ENCODE measurements at regions not wholly inside any gene's neighbourhood (a gene's known extent, or its start where the extent isn't known, plus 50 kb on each side); places are given as distances from the start of the nearest gene placed in this dataset.
A peak's percentile ranks its signal among the peaks of the same experiment; 100 is the strongest.
"Not testable (repeated sequence)": the region's sequence is repeated elsewhere in the genome, so short reads cannot be mapped to it uniquely, and the experiment has no call there.

- peak; percentile 6 for DNase-seq
Observed at GRCh38 chr2:39871291-39871761, 92.3 kb upstream of the THUMPD2 start.

DNA sequence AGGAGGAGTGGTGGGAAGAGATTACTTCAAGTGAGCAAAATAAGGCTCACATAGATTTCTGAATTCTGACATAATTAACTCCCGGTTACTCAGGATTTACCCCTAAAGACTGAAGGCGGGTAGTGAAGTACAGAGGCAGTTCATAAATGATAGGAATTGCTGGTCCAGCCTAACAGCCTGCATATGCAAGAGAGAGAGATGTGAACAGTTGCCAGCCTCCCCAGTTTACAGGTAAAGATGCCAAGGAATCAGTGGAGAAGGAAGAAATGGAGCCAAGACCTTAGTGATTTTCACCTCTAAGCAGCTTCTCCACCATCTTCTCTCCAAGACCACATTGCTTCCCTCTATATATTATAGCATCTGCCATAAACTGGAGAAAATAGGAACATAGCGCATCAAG lies 91.8 kb upstream of the THUMPD2 start:
- no peak for DNase-seq

- DNase-seq = no peak
Observed at GRCh38 chr2:39867268-39867667, 88.2 kb upstream of the THUMPD2 start.

DNA sequence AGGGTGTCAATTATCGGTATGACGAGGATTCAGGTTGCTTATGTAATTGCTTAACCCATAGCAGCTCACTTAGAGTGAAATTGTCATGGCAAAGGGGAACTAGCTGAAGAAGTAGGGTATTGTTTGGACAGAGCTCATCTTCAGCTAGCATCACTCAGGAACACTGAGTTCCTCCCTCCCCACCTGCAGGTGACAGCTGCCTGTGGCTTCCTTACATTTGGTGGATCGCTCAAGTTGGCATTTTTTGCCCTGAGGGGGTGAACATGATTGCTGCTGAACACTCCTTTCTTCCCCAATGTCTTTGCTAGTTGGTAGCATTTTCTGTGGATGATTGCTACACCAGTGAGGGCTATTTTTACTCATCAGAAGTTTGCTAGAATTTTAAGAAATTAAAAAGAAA lies 86.7 kb upstream of the THUMPD2 start:
- no peak for DNase-seq

GRCh38 chr2:39863672-39864071 lies 84.6 kb upstream of the THUMPD2 start:
- DNase-seq = not testable (repeated sequence)

- DNase-seq = no peak
Observed at GRCh38 chr2:39860538-39860937, 81.5 kb upstream of the THUMPD2 start.

GRCh38 chr2:39858677-39859076 lies 79.6 kb upstream of the THUMPD2 start:
- DNase-seq = no peak

DNA sequence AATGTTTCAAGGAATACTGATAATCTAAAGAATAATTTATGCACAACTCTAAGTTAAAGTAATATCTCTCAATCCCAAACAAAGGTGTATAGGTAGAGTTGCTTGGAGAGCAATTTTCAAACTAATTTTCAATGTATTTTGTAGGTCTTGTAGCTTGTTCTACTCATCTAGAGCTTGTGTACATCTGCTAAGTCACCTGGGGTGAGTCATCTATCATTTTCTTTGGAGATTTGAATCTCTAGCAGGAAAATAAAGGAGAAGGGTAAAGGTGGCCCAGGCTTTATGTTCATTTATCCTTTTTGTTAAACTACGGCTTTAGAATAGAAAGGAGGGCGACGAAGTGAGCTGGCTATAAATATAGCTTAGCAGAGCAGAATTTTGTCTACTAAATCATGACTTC lies 76.8 kb upstream of the THUMPD2 start:
- no peak for DNase-seq

DNA sequence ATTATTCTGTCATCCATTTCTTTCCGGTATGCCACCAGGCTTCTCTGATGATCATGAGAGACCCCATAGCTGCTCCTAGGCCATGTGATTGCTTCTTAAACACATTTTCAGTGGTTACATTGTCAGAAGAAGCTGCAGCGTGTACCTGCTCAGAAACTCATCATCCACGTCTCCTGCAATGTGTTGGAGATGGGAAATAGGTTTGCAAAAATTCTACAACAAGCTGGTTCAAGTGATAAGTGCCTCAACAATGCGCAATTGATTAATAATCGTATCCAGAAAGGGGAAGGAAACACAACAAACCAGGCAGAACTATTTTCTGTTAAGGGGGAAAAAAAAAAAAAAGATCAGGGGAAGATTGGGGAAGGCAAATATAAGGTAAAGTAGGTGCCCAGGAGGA lies 75.7 kb upstream of the THUMPD2 start:
- DNase-seq = no peak

DNA sequence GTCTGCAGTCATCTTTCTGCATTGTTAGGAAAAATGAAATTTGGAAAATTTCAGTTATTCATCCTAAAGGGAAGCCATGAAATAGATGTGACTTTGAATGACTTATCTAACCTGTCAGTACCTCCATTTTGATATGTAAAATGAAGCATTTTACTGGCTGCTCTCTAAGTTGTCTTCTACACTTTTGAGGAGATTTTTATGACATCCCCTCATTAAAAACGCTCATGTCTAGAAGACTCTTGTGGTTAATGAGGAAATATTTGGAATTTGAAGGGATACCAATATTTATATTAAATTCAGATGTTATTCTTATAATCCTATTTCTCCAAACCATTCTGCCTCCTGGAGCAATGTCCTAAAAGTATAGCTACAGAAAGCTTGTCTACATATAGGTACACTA lies 73.8 kb upstream of the THUMPD2 start:
- DNase-seq = no peak

DNA sequence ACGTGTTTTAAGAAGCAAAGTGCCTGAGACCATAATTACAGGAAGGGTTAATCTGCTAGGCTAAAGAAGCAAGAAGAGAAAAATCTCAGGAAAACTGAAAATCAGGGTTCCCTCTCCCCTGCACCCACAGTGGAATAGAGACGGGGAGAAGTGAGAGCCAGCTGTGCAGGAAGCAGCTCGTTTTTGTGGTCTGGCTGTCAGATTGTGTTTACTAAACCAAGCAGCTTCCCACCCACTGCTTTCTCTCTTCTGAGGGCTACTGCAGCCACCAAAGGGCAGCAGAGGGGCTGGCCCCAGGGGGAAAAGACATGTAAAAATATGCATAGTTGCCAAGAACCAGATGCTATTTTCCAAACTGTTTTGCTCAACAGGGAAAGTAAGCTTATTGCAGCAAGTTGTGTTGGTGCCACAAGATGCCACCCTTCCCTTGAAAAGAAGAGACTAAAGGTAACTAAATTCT lies 72.6 kb upstream of the THUMPD2 start:
- DNase-seq = peak; percentile 31

GRCh38 chr2:39851251-39851650 lies 72.2 kb upstream of the THUMPD2 start:
- DNase-seq = no peak

GRCh38 chr2:39849982-39850526 lies 71.0 kb upstream of the THUMPD2 start:
- DNase-seq = no peak

DNA sequence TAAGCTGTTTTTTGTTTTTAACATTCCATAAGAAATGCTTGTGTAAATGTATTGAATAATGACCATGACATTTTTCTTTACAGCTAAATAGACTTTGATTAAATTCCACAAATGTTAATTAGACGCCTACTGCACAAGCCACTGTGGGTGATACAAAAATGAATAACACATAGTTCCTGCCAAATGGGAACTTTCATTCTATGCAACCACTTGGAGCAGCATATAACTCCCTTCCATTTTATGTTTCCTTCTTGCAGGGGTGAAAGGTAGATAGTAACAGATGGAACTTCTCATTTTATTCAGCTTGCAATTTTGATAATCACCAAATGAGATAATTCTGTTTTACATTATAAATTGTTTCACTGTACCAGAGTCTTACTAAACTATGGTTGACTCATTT lies 70.0 kb upstream of the THUMPD2 start:
- DNase-seq = no peak

GRCh38 chr2:39845460-39846146 lies 66.5 kb upstream of the THUMPD2 start:
- DNase-seq = no peak

- no peak for DNase-seq
Observed at GRCh38 chr2:39839261-39839848, 60.3 kb upstream of the THUMPD2 start.

GRCh38 chr2:39838589-39838988 lies 59.5 kb upstream of the THUMPD2 start:
- no peak for DNase-seq

GRCh38 chr2:39837856-39838453 lies 58.9 kb upstream of the THUMPD2 start:
- DNase-seq = no peak

GRCh38 chr2:39836638-39837037 lies 57.6 kb upstream of the THUMPD2 start:
- DNase-seq = no peak

DNA sequence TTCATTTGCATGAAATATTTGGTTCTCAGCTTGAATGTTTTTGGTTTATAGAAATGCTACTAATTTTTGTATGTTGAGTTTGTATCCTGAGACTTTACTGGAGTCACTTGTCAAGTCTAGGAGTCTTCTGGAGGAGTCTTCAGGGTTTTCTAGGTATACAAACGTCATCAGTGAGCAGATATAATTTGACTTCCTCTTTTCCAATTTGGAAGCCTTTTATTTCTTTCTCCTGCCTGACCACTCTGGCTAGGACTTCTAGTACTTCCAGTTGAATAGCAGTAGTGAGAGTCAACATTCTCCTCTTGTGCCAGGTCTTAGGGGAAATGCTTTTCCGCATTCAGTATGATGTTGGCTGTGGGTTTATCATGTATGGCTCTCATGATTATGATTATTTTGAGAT lies 55.4 kb upstream of the THUMPD2 start:
- no peak for DNase-seq

GRCh38 chr2:39830610-39831009 lies 51.6 kb upstream of the THUMPD2 start:
- DNase-seq = not testable (repeated sequence)
